ENCODE measurements at regions not wholly inside any gene's neighbourhood (a gene's known extent, or its start where the extent isn't known, plus 50 kb on each side); places are given as distances from the start of the nearest gene placed in this dataset.

DNA sequence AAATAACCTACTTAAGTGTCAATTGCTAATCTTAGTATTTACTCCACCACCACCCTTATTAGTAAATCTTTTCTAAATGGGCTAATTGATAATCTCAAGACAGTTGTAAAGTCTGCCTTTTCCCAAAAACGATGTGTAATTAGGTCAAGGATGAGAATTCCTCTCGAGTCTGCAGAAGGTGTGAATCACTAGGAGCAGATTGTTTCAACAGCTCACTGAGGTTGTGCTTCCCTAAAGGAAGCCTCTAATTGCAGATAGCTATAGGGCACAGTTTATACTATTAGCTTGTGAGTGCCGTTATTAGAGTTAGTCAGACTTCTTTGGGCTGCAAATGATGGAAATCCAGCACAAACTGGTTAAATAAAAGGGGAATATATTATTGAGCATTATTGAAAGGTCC lies 84.9 kb downstream of the C11orf91 start:
- no peak for DNase-seq

GRCh38 chr11:33613404-33613803 lies 87.2 kb downstream of the C11orf91 start:
- DNase-seq, result no peak

GRCh38 chr11:33610903-33611302 lies 89.7 kb downstream of the C11orf91 start:
- DNase-seq, result no peak

DNA sequence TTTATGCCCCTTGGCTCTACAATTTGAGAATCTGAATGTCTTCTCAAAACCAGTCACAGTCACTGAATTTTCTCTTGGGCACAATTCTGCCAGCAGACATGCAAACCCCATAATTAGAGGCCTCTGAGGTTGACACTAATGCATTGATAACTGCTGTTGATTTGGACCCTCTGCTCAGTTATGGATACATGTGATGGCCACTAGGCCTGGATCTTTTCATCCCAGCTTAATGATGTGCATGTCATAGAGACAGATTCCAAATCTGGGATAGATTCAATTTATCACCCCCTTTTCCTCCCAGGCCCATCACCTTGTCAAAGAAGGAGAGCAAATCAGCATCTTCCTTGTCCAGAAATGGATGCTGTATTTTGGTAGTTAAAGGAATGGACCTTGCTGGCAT lies 92.2 kb downstream of the C11orf91 start:
- no peak for DNase-seq

DNA sequence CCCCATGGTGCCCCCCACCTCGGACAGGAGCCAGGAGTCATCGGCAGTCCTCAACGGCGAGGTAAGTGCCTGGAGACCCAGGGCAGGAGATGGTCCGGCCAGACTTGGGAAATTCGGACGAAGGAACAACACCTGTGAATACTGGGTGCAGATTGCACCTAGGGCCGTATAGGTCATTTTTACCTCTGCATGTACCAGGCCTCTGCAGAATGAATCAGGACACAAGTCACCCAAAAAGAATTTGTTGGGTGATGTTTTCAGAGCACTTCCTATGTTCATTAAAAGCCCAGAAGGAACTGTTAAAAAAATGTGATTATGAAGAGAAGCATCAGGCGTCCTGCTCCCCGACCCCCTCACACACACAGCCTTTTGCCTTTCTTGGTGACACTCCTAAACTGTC lies 93.9 kb downstream of the C11orf91 start:
- no peak for DNase-seq

- DNase-seq, result no peak
Measured at GRCh38 chr11:33605703-33606102, 94.9 kb downstream of the C11orf91 start.

DNA sequence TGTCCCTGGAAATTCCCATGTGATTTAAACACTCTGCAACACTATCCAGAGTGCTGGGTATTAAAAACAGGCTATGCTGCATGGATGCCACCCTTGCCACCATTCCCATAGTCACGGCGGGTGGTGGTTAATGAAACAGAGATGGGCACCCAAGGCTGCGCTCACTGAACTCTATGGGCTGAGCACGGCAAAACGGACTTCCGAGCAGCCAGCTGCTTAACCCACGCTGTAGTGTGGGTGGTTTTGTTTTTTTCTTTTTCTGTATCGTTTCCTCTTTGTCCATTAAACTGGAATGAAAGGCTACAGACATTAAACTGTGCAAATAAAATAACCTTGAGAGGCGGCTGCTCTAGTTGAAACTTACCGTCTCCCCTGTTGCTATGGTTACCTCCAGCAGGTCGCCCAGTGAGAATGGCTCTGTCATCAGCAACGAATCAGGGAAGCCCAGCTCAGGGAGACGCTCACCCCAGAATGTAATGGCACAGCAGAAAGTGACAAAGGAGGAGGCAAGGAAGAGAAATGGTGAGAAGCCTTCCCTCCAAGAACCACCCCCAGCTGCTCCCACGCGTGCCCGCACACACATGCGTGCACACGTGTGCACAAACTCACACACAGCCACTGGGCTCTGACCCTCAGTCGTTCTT lies 102.1 kb downstream of the C11orf91 start:
- DNase-seq, result peak; percentile 88

DNA sequence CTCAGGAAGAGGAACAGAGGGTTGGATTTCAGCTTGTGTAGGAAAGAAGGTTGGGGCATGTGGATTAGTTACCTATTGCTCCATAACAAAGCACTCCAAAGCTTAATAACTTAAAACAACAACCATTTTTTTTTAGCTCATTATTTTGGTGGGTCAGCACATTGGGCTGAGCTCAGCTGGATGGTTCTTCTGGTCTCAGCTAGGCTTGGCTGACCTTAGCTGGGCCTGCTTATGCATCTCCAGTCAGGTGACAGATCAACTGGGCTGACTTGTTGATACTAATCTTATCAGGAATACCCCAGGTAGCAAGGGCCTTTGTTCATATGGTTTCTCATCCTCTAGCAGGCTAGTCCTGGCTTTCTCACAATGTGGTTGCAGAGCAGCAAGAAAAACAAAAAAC lies 106.4 kb downstream of the C11orf91 start:
- DNase-seq, result no peak

DNA sequence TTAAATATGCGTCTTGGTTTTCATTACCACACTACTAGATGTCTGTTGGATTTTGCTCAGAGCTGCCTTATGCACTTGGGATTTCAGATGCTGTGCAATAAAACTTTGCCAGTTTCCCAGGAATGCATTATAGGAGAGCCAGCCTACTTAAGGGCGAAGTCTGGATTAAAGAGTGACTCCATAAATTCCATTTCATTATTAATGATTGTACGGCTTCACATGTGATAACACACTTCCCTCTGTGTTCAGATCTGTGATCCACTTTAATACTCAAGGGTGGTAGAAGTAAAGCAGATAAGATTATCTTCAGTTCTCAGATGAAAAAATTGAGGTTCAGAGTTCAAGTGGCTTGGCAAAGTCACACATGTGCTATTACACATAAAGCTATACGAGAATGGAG lies 110.2 kb downstream of the C11orf91 start:
- DNase-seq, result no peak

- DNase-seq, result no peak
Measured at GRCh38 chr11:33588056-33588455, 112.6 kb downstream of the C11orf91 start.

DNA sequence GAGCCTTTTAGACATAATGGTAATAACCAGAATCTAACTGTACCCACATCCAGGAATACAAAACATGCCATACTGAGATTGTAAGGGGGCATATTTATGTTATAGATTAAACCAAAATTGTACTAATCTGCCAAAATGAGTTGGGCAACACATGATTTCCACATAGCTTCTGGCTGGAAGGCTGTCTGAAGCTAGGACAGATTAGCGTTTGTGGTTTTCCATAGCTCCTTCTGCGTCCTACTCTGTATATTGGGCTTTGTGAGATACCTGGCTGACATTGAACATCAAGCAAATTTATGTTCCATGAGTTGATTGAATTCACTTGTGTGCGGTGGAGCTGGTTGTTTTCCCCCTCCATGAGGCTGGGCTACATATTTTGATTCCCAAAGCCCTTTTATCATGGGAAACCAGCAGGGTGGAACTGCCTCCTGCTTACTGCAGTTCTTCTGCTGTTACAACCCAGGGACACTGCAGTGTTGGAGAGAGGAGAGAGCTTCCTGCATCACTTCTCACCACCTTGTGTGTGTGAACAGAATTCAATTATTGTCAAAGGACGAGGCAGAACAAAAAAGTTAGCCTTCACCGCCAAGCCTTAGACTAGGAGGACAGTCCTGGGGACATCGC lies 114.9 kb downstream of the C11orf91 start:
- DNase-seq, result no peak

- no peak for DNase-seq
Measured at GRCh38 chr11:33582636-33583325, 117.8 kb downstream of the C11orf91 start.

- no peak for DNase-seq
Measured at GRCh38 chr11:33579101-33579500, 121.5 kb downstream of the C11orf91 start.

DNA sequence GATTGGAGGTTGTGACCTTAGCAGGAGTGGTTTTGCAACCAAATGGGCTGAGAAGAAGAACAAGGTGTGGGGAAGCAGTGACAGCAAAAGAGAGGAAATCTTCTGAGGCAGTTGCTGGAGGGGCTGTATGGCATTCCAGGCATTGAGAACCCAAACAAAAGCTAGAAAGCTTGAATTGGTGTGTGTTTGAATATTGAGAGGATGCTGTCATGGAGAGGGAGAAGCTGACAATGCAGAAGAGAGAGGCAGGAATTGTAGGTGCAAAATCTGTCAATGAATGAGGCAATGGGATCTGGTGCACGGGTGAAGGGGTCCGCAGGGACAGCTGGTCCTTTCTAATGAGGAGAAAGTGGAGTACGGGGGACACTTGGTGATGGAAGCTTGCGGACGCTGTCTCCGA lies 123.4 kb downstream of the C11orf91 start:
- DNase-seq, result no peak

DNA sequence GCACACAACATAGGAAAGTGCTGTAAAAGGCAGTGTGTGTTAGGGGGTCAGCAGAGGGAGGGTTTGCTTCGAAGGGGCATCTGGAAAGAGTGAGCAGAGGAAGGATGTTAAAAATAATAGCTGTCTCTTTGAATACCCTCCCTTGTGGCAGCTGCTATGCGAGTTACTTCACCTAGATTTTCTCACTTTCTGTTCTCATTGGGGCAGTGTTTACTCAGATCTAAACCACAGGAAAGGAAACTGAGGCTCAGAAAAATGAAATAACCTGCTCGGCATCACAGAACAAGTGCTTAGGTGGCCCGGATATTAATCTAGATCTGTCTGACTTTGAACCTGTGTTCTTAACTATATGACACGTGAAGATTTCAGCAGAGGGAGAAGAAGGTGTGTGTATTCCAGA lies 125.3 kb downstream of the C11orf91 start:
- no peak for DNase-seq

DNA sequence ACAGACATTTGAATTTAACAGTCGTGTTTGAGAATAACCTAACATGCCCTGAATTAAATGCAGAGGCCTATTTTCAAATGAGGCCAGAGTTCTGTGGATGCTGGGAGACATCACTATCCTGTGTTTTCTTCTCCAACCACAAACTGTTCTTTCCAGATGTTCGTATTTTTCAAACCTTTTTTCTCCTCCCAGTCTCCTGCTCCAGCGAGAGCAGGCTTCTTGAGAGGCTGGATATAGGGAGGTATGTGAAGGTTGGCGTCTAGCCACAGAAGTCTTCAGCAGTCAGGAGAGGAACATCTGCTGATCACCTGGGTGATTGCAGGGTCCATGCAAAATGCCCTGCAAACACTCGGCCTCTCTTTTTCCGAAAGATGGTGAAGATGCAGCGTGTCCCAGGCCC lies 126.3 kb downstream of the C11orf91 start:
- DNase-seq, result no peak

- DNase-seq, result no peak
Measured at GRCh38 chr11:33569333-33569732, 131.3 kb downstream of the C11orf91 start.

DNA sequence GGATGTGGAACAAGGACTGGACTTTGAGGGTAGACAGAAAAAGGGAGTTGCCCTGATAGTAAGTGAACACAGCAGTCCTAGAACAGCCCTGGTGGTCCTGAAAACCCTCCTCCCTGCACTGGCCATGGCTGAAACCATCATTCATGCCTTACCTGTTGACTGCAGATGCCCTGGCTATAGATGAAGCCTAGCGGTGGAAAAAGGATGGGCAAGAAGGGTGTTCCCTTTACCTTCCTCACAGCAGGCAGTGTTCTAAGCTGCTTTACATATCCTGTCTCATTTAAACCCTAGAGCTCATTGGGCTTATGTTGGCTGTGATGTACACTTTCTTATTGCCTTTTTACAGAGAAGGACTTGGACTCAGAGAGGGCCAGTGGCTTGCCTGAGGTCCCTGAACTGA lies 133.6 kb downstream of the C11orf91 start:
- no peak for DNase-seq

GRCh38 chr11:33564856-33565453 lies 135.7 kb downstream of the C11orf91 start:
- DNase-seq, result no peak

- no peak for DNase-seq
Measured at GRCh38 chr11:33560729-33561128, 139.9 kb downstream of the C11orf91 start.

DNA sequence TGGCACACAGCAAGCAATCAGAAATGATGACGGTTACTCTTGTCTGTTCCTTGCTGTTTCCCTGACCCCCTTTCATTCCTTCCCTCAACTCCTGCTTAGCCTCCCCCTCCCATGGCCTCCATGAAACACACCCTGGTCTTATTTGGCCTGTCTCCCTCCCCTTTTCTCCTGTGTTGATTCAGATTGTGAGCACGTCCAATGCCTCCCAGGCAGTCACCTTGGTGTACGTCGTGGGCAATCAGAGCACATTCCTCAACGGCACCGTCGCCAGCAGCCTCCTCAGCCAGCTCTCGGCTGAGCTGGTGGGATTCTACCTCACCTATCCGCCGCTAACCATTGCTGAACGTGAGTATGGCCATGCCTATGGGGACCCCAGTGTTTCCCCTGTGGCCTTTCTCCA lies 141.1 kb downstream of the C11orf91 start:
- DNase-seq, result no peak

- no peak for DNase-seq
Measured at GRCh38 chr11:33558097-33558496, 142.5 kb downstream of the C11orf91 start.

GRCh38 chr11:33557201-33557600 lies 143.4 kb downstream of the C11orf91 start:
- no peak for DNase-seq

DNA sequence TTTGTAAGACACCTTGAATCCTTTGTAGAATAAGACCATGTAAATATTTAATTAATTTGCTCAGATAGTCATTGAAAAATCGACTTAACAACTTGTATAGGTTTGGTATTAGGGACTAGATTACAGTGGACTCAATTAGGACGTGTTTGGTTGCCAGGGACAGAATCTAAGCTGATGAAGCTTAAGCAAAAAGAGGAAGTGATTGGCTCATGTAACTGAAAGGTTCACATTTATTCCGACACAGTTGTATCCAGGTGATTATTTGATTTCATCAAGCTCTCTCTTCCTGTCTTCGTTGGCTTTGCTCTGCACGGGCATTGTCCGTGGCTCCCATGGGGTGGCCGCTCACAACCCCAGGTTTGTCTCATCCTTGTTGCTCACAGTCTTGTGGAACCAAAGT lies 146.4 kb downstream of the C11orf91 start:
- no peak for DNase-seq

Measured in NCI-H1105 (cell line).